ENCODE measurements at regions not wholly inside any gene's neighbourhood (a gene's known extent, or its start where the extent isn't known, plus 50 kb on each side); places are given as distances from the start of the nearest gene placed in this dataset.
A peak's percentile ranks its signal among the peaks of the same experiment; 100 is the strongest.
"Not testable (repeated sequence)": the region's sequence is repeated elsewhere in the genome, so short reads cannot be mapped to it uniquely, and the experiment has no call there.

GRCh38 chr1:204782118-204782700, 88.5 kb upstream of the NFASC start:
- DNase-seq, result no peak

DNA sequence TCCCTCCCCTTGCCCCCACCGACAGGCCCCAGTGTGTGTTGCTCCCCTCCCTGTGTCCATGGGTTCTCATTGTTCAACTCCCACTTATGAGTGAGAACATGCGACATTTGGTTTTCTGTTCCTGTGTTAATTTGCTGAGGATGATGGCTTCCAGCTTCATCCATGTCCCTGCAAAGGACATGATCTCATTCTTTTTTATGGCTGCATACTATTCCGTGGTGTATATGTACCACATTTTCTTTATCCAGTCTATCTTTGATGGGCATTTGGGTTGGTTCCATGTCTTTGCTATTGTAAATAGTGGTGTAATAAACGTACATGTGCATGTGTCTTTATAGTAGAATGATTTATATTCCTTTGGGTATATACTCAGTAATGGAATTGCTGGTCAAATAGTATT, 85.6 kb upstream of the NFASC start:
- DNase-seq, result not testable (repeated sequence)

- DNase-seq, result no peak
These were observed 82.2 kb upstream of the NFASC start for GRCh38 chr1:204788470-204788869.

- peak; percentile 79 for DNase-seq
These were observed 79.0 kb upstream of the NFASC start for GRCh38 chr1:204791453-204792353.

DNA sequence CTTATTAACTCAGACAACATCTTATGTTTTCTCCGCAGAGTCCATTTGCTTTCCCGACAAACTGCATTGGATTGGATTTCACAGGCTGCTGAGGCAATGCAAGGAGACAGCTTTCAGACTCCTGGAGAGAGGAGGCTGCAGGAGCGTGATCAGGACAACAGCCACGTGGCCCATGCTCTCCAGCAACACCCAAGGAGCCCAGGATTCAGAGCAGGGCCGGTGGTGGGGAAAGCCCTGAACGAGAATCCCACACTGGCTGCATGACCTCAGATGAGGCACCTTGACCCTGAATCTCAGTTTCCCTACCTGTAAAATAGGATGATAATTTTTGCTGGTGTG, 78.3 kb upstream of the NFASC start:
- no peak for DNase-seq

- DNase-seq, result no peak
These were observed 77.3 kb upstream of the NFASC start for GRCh38 chr1:204793259-204793914.

GRCh38 chr1:204796886-204797285, 73.8 kb upstream of the NFASC start:
- DNase-seq, result not testable (repeated sequence)

DNA sequence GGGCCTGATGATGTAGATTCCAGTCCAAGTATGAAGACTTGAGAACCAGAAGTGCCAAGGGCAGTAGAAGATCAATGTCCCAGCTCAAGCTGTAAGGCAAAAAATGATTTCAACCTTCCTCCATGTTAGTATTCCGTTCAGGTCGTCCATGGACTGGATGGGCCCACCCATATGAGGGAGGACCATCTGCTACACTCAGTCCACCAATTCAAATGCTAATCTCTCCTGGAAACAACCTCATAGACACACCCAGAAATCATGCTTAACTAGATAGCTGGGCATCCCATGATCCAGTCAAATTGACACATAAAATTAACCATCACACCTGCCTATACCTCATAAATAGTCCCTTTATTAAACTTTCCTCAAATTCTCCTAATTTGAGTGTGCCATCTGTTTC, 73.3 kb upstream of the NFASC start:
- DNase-seq, result no peak

DNA sequence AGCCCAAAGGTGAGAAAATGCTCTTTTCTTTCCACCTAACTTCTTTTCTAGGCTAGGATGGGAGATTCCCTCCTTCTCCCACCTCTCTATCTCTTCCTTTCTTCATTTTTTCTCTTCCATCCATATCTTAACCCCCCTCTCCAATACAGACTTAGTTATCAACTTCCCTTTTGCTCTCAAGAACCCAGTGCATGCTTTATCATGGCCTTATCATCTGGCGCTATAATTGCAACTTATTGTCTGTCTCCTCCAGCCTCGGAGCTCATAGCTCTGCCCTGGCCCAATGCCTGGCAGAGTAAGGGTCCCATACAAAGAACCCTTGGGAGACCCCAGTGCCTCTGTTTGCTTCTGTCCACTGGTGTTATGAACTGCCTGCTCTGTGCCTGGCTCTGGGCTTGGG, 71.0 kb upstream of the NFASC start:
- no peak for DNase-seq

- DNase-seq, result no peak
These were observed 69.5 kb upstream of the NFASC start for GRCh38 chr1:204801211-204801610.

DNA sequence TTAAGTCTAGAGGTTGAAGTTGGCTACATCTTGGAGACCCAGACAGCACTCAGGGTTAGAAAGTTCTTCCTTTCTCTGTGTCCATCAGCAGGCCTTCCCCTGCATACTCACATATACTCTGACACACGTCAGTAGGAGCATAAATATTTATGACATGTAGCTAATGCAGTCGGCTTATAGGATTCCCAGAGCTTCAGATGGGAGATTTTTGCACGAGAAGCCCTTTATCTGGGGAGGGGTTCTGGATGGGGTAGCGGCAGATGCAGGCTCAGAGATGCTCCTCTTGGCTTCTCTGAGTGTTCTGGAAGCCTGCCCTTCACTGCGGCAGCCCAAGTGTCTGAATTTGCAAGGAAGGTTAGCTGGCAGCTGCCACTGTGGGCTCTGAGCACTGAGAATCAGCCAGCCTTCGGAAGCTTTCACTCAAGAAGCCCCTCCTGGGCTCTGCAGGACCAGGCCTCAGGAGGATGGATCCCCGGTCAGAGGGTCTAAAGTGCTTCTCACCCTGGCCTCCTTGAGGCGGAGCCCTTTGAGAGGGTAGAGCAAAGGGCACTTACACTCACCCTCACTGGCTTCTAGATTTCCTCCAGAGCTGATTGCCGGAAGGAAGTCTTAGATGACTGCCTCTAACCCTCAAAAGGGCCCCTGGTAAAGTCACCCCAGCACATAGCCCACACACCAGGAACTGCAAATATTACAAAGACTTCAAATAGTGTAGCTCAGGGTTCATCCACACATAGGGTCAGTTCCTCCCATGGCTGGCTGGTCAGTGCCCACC, 68.1 kb upstream of the NFASC start:
- DNase-seq, result no peak

- DNase-seq, result no peak
These were observed 67.1 kb upstream of the NFASC start for GRCh38 chr1:204803607-204804006.

DNA sequence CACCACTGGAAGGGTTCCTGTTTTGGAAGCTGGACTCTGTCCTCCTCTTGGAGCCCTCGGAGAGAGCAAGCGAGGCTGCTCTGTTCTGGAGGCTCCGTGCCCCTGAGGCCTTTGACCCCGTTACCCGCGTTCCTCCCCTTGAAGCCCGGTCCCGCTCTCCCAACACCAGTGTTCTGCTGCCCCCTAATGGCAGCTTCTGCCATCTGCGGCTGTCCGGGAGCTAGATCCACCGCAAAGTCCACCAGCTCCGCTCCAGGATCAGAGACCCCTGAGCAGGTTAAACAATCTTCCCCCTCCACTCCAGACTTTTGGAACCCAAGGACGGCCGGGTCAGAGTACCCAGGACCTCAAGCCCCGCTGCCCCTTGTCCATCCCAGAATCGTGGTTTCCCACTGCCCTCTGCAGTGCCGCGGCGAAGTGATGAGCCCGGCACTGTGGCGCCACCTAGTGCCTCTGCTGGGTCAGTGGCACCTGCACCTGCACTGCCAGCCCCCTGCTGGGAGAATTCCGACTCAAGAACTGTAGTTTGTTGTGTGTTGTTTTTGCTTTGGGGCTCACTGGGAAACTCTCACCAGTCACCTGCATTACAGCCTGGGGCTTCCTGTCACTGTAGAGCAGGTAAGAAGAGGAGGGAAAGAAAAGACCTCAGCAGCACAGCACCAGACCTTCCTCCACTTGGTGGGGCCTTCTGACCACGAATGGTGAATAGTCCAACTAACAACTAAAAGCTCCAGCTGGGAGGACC, 63.5 kb upstream of the NFASC start:
- peak; percentile 85 for DNase-seq

DNA sequence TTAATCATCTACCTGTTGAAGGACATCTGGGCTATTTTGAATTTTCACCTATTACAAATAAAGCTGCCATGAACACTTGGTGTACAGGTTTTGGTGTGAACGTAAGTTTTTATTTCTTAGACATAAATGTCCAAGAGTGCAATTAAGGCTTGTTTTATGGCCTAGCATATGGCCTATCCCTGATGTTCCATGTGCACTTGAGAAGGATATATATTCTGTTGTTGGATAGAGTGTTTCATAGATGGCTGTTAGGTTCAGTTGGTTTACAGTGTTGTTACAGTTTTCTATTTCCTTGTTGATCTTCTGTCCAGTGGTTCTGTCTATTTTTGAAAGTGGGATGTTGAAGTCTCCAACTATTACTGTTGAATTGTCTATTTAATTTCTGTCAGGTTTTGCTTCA, 61.2 kb upstream of the NFASC start:
- DNase-seq, result no peak

DNA sequence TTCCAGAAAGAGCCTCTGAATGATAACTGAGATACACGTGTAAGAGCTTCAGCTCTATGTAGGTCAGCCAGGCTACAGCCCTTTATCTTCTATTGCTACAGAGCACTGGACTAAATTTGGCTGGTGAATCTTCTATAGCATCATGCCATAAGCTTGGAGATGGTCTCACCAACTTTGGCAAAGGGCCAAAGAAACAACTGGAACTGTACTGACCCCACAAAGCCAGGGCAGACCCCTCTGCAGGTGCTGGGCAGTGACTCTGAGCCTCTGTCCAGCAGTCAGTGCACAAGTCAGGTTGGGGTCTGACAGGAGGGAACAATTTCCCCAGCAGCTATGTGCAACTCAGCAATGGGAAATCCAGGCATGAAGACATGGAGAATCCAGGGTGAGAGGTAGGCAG, 57.8 kb upstream of the NFASC start:
- DNase-seq, result no peak

DNA sequence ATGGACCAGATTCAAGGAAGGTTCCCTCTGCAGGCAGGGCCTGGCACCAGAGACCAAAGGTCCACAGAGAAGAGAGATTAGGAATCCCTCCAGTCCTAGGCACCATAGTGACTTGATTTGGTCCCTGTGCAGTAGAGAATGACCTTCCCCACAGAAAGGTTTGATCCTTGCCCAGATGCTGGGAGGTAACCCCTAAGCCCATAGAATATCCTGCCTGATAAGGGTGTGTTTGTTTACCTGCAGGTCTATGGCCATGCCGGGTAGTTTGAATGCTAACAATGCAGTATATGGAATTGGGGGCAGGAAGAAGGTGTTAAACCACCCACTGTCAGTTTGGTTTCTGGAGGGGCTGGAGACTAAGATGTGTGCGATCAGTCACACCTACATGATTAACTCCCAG, 57.1 kb upstream of the NFASC start:
- no peak for DNase-seq

DNA sequence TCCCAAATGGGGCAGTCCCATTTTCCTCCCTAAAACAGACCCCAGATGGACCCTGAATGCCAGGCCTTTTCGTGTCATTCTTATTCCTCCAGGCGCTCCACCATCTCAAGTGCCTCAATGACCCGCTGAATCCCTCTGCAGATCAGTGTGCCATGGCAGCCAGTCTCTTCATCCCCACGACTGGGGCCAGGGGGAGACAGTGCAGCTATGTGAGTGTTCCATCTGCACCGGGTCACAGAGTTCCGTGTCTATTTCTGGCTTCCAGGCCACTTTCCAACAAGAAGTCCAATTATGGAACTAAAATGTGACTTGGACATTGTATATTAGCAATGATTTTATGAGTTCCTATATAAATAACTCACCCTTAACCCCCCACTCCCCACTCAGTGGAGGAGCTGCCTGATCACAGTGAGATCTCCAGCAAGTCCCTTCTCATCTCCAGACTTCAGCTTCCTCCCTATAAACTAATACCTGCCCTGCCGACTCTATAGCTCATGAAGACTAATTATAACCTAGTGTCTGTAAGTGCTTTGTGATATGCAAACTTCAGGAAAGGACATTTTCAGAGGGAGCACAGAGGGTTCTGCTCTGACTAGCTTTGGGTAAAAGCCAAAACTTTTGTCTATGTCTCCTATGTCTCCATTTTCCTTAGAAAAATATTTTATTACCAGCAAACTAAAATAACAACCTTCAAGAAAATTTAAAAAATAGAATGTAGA, 56.3 kb upstream of the NFASC start:
- DNase-seq, result no peak

- no peak for DNase-seq
These were observed 53.3 kb upstream of the NFASC start for GRCh38 chr1:204817341-204817740.

DNA sequence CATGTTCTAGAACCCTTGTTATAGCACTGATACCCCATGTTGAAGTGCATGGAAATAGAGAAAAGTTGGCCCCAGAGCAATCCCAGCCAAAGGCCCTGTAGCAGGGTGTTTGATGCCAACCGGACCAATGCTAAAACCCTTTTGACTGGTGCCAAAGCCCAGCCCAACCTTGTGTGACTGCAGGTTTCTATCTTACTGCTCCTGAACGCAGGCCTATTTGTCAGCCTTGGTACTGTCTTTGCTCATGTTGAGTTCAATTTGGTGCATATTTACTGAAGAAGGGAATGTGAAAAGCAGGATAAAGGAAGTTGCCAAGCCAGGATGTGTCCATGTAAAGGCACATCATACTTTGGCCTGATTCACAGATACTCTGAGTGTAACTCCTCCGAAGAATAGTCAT, 51.7 kb upstream of the NFASC start:
- DNase-seq, result no peak

- DNase-seq, result no peak
These were observed 51.2 kb upstream of the NFASC start for GRCh38 chr1:204819495-204819894.

Data from activated T-cell treated with anti-CD3 and anti-CD28 coated beads, Interleukin-2, amount 50 U/mL, for 1 hour (primary cell).